IgD-negative memory B cell (primary cell): ENCODE measurements at regions not wholly inside any gene's neighbourhood (a gene's known extent, or its start where the extent isn't known, plus 50 kb on each side); places are given as distances from the start of the nearest gene placed in this dataset.

Source experiments
- H3K27ac Mint-ChIP-seq, 3 donors: one replicate each; pipeline ENCODE4 v1.8.0; 2020 to 2022; ENCODE audit warnings: mild to moderate bottlenecking in 3 of 3, mixed read lengths in 3 of 3, moderate library complexity in 1 of 3
- H3K27me3 Mint-ChIP-seq: one replicate; pipeline ENCODE4 v1.8.0; 2021; ENCODE audit warnings: mixed read lengths
- H3K36me3 Mint-ChIP-seq: one replicate; pipeline ENCODE4 v1.8.0; 2020; ENCODE audit warnings: mild to moderate bottlenecking, mixed read lengths
- H3K4me1 Mint-ChIP-seq, 3 donors: one replicate each; pipeline ENCODE4 v1.8.0; 2020 to 2022; ENCODE audit warnings: mixed read lengths in 3 of 3, mild to moderate bottlenecking in 1 of 3
- H3K4me3 Mint-ChIP-seq, 4 donors: one replicate each; pipeline ENCODE4 v1.8.0; 2020 to 2022; ENCODE audit warnings: mild to moderate bottlenecking in 4 of 4, mixed read lengths in 4 of 4, moderate library complexity in 3 of 4
- H3K9me3 Mint-ChIP-seq, 3 donors: one replicate each; pipeline ENCODE4 v1.8.0; 2020 to 2021; ENCODE audit warnings: mixed read lengths in 3 of 3, mild to moderate bottlenecking in 1 of 3

DNA sequence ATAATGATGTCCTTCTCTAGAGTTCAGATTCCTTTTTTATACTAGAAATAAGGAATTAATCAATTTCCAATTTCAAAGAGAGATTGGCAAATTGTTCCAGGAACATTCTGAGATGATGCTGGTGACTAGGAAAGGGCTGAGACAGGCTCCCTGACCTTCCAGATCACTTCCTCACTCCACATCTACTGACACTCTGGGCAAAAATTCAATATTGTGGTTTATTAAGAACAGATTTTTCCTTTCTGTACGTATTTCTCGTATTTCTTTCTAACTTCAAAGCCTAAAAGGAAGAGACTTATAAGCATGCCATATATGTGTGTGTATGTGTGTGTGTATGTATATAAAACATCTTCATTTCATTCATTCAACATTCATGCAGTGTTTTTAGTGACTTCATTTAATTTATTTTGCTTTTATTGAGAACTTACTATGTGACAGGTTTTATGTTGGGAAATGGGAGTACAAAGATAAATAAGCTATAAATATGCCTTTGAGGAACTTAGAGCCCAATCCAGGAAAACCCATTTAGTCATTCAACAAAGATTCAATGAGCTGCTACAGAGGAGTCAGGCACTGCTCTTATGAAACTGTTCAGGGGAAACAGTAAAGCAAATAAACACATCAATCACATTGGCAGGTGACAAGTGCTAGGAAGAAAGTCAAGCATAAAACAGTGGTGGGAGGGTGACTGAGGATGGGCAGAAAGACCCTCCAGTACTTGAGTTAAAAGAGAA, 137.9 kb downstream of the RDH14 start:
- no peaks in the 10 kb centered on the region for H3K36me3 Mint-ChIP-seq
- H3K9me3 Mint-ChIP-seq: no peaks in the 10 kb centered on the region
- H3K4me1 Mint-ChIP-seq: no peaks in the 10 kb centered on the region
- H3K27me3 Mint-ChIP-seq: no peaks in the 10 kb centered on the region
- H3K4me3 Mint-ChIP-seq: no peak overlapping the region
- no peak overlapping the region for H3K27ac Mint-ChIP-seq

- no peaks in the 10 kb centered on the region for H3K9me3 Mint-ChIP-seq
- H3K27ac Mint-ChIP-seq: no peak overlapping the region
- H3K36me3 Mint-ChIP-seq: no peaks in the 10 kb centered on the region
- no peaks in the 10 kb centered on the region for H3K4me1 Mint-ChIP-seq
- no peak overlapping the region for H3K4me3 Mint-ChIP-seq
- H3K27me3 Mint-ChIP-seq: peaks cover 7% of the 10 kb centered on the region
Observed at GRCh38 chr2:18413676-18414396, 146.6 kb downstream of the RDH14 start.

- no peaks in the 10 kb centered on the region for H3K9me3 Mint-ChIP-seq
- H3K4me3 Mint-ChIP-seq: no peak overlapping the region
- no peaks in the 10 kb centered on the region for H3K36me3 Mint-ChIP-seq
- no peaks in the 10 kb centered on the region for H3K4me1 Mint-ChIP-seq
- peaks cover 7% of the 10 kb centered on the region for H3K27me3 Mint-ChIP-seq
- H3K27ac Mint-ChIP-seq: no peak overlapping the region
Observed at GRCh38 chr2:18412980-18413675, 147.3 kb downstream of the RDH14 start.

GRCh38 chr2:18411626-18412025, 148.8 kb downstream of the RDH14 start:
- Mint-ChIP-seq H3K36me3 (no peaks in the 10 kb centered on the region), H3K4me1 (no peaks in the 10 kb centered on the region), H3K4me3 (no peak overlapping the region), H3K9me3 (no peaks in the 10 kb centered on the region), H3K27ac (no peak overlapping the region), H3K27me3 (peaks cover 7% of the 10 kb centered on the region)

- no peaks in the 10 kb centered on the region for H3K4me1 Mint-ChIP-seq
Observed at GRCh38 chr2:18410543-18410942, 149.9 kb downstream of the RDH14 start.

GRCh38 chr2:18408638-18409037, 151.8 kb downstream of the RDH14 start:
- Mint-ChIP-seq H3K36me3 (no peaks in the 10 kb centered on the region), H3K4me1 (no peaks in the 10 kb centered on the region), H3K27ac (no peak overlapping the region), H3K4me3 (no peak overlapping the region), H3K9me3 (no peaks in the 10 kb centered on the region), H3K27me3 (peaks cover 2% of the 10 kb centered on the region)

More at GRCh38 chr2:18410543-18410942, 149.9 kb downstream of the RDH14 start:
- Mint-ChIP-seq H3K9me3 (no peaks in the 10 kb centered on the region), H3K27ac (no peak overlapping the region), H3K4me3 (no peak overlapping the region), H3K27me3 (peaks cover 7% of the 10 kb centered on the region), H3K36me3 (no peaks in the 10 kb centered on the region)

DNA sequence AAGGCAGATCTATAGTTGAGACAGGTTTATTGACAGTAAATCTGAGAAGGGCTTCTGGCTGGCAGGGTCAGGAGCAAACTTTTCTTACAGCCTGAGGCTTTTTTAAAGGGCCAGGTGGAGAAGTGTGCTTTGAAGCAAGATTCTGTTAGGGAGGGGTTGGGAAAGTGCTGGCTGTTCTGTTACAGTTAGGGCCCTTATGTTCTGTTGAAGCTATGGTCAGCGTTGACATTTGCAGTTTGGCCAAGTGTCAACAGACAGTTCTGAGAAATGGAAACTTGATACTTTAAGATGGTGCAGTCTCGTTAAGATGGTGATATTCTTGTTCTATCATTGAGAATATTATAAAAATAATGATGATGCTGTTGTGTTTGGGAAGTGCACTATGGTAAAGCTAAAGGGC, 154.2 kb downstream of the RDH14 start:
- Mint-ChIP-seq H3K9me3 (no peaks in the 10 kb centered on the region), H3K4me1 (no peaks in the 10 kb centered on the region), H3K27me3 (peaks cover 5% of the 10 kb centered on the region), H3K4me3 (no peak overlapping the region), H3K36me3 (no peaks in the 10 kb centered on the region), H3K27ac (no peak overlapping the region)

DNA sequence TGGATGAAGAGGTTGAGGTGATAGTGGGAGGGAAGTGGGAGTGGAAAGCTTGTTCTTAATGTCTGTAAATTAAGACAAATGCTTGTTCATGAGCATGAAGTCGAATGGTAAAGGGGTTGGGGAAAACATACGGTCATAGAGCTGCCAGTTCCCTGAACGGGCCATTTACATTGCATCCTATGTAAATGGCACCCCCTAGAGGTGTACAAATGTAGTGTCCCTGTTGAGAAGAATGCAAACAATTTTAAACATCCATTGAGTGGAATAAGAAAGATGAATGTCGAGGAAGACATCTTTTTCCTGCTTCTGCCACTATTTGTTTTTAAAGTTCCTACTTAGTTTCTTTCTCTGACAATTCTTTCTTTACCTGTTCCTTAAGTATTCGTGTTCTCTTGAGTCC, 155.7 kb downstream of the RDH14 start:
- Mint-ChIP-seq H3K27me3 (peaks cover 5% of the 10 kb centered on the region), H3K4me1 (no peaks in the 10 kb centered on the region), H3K9me3 (no peaks in the 10 kb centered on the region), H3K36me3 (no peaks in the 10 kb centered on the region), H3K4me3 (no peak overlapping the region), H3K27ac (no peak overlapping the region)

DNA sequence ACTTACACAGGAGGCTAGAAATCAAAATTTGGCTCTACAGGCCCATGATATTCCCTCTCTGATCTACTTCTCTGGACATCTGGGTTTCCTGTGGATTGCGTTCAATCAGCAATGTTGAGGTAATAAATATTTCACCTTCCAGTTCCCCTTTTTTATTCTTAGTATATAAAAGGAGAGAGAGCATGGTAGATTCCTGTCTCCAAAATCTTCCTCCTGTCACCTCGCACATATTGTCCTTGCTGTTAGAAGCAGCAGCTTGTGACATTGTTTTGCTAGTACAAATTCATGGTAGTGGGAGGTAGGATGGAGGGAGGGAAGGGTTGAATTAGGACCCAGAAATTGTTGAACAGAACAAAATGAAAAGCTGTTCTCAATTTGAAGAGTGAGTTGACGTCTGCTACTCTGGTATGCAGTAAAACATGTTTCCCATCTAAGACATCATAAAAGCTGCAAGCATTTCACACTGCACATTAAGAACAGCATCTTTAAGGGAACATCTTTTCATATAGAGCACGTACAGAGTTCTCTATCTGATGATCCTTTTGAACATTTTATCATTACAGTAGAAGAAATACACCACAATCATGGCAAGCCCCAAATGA, 156.4 kb downstream of the RDH14 start:
- Mint-ChIP-seq H3K9me3 (no peaks in the 10 kb centered on the region), H3K27me3 (peaks cover 5% of the 10 kb centered on the region)

GRCh38 chr2:18402831-18403230, 157.6 kb downstream of the RDH14 start:
- no peak overlapping the region for H3K27ac Mint-ChIP-seq
- no peaks in the 10 kb centered on the region for H3K4me1 Mint-ChIP-seq
- H3K9me3 Mint-ChIP-seq: no peaks in the 10 kb centered on the region
- peaks cover 5% of the 10 kb centered on the region for H3K27me3 Mint-ChIP-seq
- H3K36me3 Mint-ChIP-seq: no peaks in the 10 kb centered on the region
- H3K4me3 Mint-ChIP-seq: no peak overlapping the region

More for the DNA sequence above, 156.4 kb downstream of the RDH14 start:
- no peak overlapping the region for H3K27ac Mint-ChIP-seq
- H3K36me3 Mint-ChIP-seq: no peaks in the 10 kb centered on the region
- H3K4me1 Mint-ChIP-seq: no peaks in the 10 kb centered on the region
- H3K4me3 Mint-ChIP-seq: no peak overlapping the region

DNA sequence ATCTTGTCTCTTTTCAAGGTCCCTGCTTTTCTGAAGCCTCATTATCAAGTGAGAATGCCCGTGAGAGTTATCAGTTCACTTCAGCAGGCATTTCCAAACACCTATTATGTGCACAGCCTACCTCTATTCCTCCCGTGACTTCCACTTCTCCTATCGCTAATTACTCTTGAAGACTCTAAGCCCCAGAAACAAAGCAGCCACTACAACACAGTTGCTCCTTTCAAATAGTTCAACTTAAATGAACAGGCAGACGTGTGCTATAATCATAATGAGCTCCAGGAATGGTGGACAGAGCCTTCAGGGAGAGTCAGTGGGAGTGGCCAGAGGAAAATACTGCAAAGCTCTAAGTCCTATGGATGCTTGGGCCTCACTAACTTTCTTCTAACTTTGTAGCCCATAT, 159.0 kb downstream of the RDH14 start:
- no peaks in the 10 kb centered on the region for H3K4me1 Mint-ChIP-seq
- no peaks in the 10 kb centered on the region for H3K9me3 Mint-ChIP-seq
- peaks cover 7% of the 10 kb centered on the region for H3K27me3 Mint-ChIP-seq
- no peak overlapping the region for H3K27ac Mint-ChIP-seq
- H3K36me3 Mint-ChIP-seq: no peaks in the 10 kb centered on the region
- H3K4me3 Mint-ChIP-seq: no peak overlapping the region

DNA sequence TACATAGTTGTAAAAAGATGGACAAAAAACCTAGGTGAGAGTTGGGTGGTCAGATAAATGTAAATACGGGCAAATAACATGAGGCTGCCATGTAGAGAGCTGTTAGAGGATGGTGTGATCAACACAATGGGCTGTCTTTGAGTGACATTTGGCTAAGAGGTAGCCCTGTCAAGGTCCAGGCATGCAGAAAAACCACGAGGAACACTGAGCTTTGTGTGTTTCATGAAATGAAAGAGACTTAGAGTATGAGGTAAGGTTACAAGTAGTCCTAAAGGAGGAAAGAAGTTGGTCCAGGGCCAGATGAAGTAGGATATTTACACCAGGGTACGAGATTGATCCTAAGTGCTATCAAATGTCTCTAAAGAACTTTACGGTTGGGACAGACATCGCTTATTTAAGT, 160.9 kb downstream of the RDH14 start:
- H3K9me3 Mint-ChIP-seq: no peaks in the 10 kb centered on the region
- H3K4me1 Mint-ChIP-seq: no peaks in the 10 kb centered on the region
- peaks cover 10% of the 10 kb centered on the region for H3K27me3 Mint-ChIP-seq
- H3K4me3 Mint-ChIP-seq: no peak overlapping the region
- no peaks in the 10 kb centered on the region for H3K36me3 Mint-ChIP-seq
- no peak overlapping the region for H3K27ac Mint-ChIP-seq

DNA sequence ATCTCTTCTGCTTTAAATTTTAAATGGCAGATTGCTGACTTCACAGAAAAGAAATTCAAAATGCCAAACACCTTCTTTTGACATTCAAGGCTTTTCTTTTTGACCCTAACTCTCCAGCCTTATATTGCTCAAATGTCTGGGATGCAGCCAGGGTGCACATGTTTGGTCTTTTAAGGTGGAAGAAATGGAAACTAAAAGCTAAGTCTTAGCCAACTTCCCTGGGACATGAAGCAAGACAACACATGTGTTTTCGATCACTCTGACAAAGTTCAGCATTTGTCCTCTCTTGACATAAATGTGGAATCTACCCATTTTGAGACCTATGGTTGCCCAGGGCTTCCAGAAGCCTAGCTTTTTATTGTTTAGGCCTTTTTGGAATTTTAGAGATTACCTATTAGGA, 161.6 kb downstream of the RDH14 start:
- Mint-ChIP-seq H3K36me3 (no peaks in the 10 kb centered on the region), H3K27me3 (peaks cover 10% of the 10 kb centered on the region), H3K27ac (no peak overlapping the region), H3K9me3 (peaks cover 0 to 2% (median 0%) of the 10 kb centered on the region in 3 donors), H3K4me1 (no peaks in the 10 kb centered on the region), H3K4me3 (no peak overlapping the region)

GRCh38 chr2:18396329-18397010, 164.0 kb downstream of the RDH14 start:
- H3K27me3 Mint-ChIP-seq: peaks cover 9% of the 10 kb centered on the region
- no peak overlapping the region for H3K27ac Mint-ChIP-seq
- H3K4me3 Mint-ChIP-seq: no peak overlapping the region

GRCh38 chr2:18395555-18395954, 164.9 kb downstream of the RDH14 start:
- peaks cover 0 to 2% (median 0%) of the 10 kb centered on the region in 3 donors for H3K9me3 Mint-ChIP-seq
- H3K4me3 Mint-ChIP-seq: no peak overlapping the region
- H3K27me3 Mint-ChIP-seq: peaks cover 9% of the 10 kb centered on the region
- no peaks in the 10 kb centered on the region for H3K36me3 Mint-ChIP-seq
- no peak overlapping the region for H3K27ac Mint-ChIP-seq
- H3K4me1 Mint-ChIP-seq: no peaks in the 10 kb centered on the region

More at GRCh38 chr2:18396329-18397010, 164.0 kb downstream of the RDH14 start:
- peaks cover 0 to 2% (median 0%) of the 10 kb centered on the region in 3 donors for H3K9me3 Mint-ChIP-seq
- H3K4me1 Mint-ChIP-seq: no peaks in the 10 kb centered on the region
- no peaks in the 10 kb centered on the region for H3K36me3 Mint-ChIP-seq
